ENCODE measurements at regions not wholly inside any gene's neighbourhood (a gene's known extent, or its start where the extent isn't known, plus 50 kb on each side); places are given as distances from the start of the nearest gene placed in this dataset.

DNA sequence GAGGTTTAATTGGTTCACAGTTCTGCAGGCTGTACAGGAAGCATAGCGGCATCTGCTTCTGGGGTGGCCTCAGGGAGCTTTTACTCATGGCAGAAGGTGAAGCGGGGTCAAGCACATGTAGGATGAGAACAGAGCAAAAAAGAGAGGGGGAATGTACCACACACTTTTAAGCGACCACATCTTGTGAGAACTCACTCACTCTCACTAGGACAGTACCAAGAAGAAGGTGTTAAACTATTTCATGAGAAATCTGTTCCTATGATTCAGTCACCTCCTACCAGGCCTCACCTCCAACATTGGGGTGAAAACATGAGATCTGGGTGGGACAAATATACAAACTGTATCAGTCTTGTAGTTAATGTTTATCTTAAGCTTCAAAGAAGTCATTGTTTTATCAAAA, 174.7 kb downstream of the GNAI1 start:
- no peak for TF ChIP-seq CTCF (IDR thresholded peaks at IDR 0.05; ENCODE audit: low read length)
- no peak for TF ChIP-seq EZH2 (IDR thresholded peaks at IDR 0.05; ENCODE audit: borderline replicate concordance, low read length)
- H4K20me1 ChIP-seq (ENCODE audit: insufficient read depth, low read length) = no peaks in the 10 kb centered on the region
- no peaks in the 10 kb centered on the region for H3F3A ChIP-seq (ENCODE audit: insufficient read depth, low read length)
- no peaks in the 10 kb centered on the region for H3K27me3 ChIP-seq (ENCODE audit: insufficient read depth, low read length)
- no peaks in the 10 kb centered on the region for H3K9me3 ChIP-seq (ENCODE audit: low read length)
- H3K4me2 ChIP-seq (ENCODE audit: low read length) = no peak overlapping the region
- no peak overlapping the region for H3K4me3 ChIP-seq (ENCODE audit: low read depth, low read length, poor library complexity, severe bottlenecking)
- H3K36me3 ChIP-seq (ENCODE audit: insufficient read depth, low read length) = no peaks in the 10 kb centered on the region
- H3K79me2 ChIP-seq (ENCODE audit: insufficient read depth, low read length) = no peaks in the 10 kb centered on the region
- H3K27ac ChIP-seq (ENCODE audit: low read depth, low read length, poor library complexity, severe bottlenecking) = no peak overlapping the region
- no peak overlapping the region for H2AFZ ChIP-seq (ENCODE audit: low read length)
- no peaks in the 10 kb centered on the region for H3K4me1 ChIP-seq (ENCODE audit: insufficient read depth, low read length, severe bottlenecking)
- H3K9me2 ChIP-seq (ENCODE audit: low read depth, low read length) = no peaks in the 10 kb centered on the region
- no peak overlapping the region for H3K9ac ChIP-seq (ENCODE audit: low read length)

DNA sequence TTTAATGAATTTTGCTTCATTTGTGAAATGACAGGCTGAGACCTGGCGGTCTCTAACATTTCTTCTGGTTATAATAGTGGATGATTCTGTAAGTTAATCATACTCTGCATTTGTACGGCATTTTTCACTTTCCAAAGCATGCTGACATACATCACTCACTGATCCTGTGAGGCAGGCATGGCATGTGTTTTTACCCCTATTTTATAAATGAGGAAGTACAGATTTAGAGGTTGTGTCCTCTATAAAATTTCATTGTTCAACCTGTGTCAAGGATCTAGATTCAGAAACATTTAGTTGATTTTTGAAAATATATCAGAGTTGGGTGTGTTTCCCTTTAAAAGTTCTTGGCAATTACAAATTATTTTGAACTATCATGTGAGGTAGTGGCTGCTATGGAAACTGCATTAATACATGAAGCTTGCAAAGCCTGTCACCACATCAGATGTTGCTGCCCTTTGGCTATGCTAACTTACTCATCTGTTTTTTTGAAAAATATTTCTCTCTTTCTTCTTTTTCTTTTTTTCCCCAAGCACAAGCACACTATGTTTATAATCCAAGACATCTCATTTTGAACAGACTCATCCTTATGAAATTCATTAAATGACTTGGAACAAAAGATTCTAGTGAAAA, 172.7 kb downstream of the GNAI1 start:
- TF ChIP-seq CTCF (IDR thresholded peaks at IDR 0.05; ENCODE audit: low read length) = no peak
- TF ChIP-seq EZH2 (IDR thresholded peaks at IDR 0.05; ENCODE audit: borderline replicate concordance, low read length) = no peak
- Histone ChIP-seq H3K4me3 (ENCODE audit: low read depth, low read length, poor library complexity, severe bottlenecking) (no peak overlapping the region), H3K27ac (ENCODE audit: low read depth, low read length, poor library complexity, severe bottlenecking) (no peak overlapping the region), H3K9me2 (ENCODE audit: low read depth, low read length) (no peaks in the 10 kb centered on the region), H3K9me3 (ENCODE audit: low read length) (no peaks in the 10 kb centered on the region), H3K9ac (ENCODE audit: low read length) (no peak overlapping the region), H3K4me1 (ENCODE audit: insufficient read depth, low read length, severe bottlenecking) (no peaks in the 10 kb centered on the region), H2AFZ (ENCODE audit: low read length) (no peak overlapping the region), H3K27me3 (ENCODE audit: insufficient read depth, low read length) (no peaks in the 10 kb centered on the region), H3K36me3 (ENCODE audit: insufficient read depth, low read length) (no peaks in the 10 kb centered on the region), H3F3A (ENCODE audit: insufficient read depth, low read length) (no peaks in the 10 kb centered on the region), H3K4me2 (ENCODE audit: low read length) (no peak overlapping the region), H4K20me1 (ENCODE audit: insufficient read depth, low read length) (no peaks in the 10 kb centered on the region), H3K79me2 (ENCODE audit: insufficient read depth, low read length) (no peaks in the 10 kb centered on the region)

- Histone ChIP-seq H3K9me3 (ENCODE audit: low read length) (no peaks in the 10 kb centered on the region), H3K4me2 (ENCODE audit: low read length) (no peak overlapping the region), H4K20me1 (ENCODE audit: insufficient read depth, low read length) (no peaks in the 10 kb centered on the region), H3K36me3 (ENCODE audit: insufficient read depth, low read length) (no peaks in the 10 kb centered on the region), H3K79me2 (ENCODE audit: insufficient read depth, low read length) (no peaks in the 10 kb centered on the region), H3K9me2 (ENCODE audit: low read depth, low read length) (no peaks in the 10 kb centered on the region), H3F3A (ENCODE audit: insufficient read depth, low read length) (no peaks in the 10 kb centered on the region), H2AFZ (ENCODE audit: low read length) (no peak overlapping the region), H3K27me3 (ENCODE audit: insufficient read depth, low read length) (no peaks in the 10 kb centered on the region), H3K4me1 (ENCODE audit: insufficient read depth, low read length, severe bottlenecking) (no peaks in the 10 kb centered on the region), H3K9ac (ENCODE audit: low read length) (no peak overlapping the region), H3K27ac (ENCODE audit: low read depth, low read length, poor library complexity, severe bottlenecking) (no peak overlapping the region), H3K4me3 (ENCODE audit: low read depth, low read length, poor library complexity, severe bottlenecking) (no peak overlapping the region)
- TF ChIP-seq EZH2 (IDR thresholded peaks at IDR 0.05; ENCODE audit: borderline replicate concordance, low read length) (no peak), CTCF (IDR thresholded peaks at IDR 0.05; ENCODE audit: low read length) (no peak)
Observed at GRCh38 chr7:80303315-80303714, 168.7 kb downstream of the GNAI1 start.
